ENCODE measurements at regions not wholly inside any gene's neighbourhood (a gene's known extent, or its start where the extent isn't known, plus 50 kb on each side); places are given as distances from the start of the nearest gene placed in this dataset.

DNA sequence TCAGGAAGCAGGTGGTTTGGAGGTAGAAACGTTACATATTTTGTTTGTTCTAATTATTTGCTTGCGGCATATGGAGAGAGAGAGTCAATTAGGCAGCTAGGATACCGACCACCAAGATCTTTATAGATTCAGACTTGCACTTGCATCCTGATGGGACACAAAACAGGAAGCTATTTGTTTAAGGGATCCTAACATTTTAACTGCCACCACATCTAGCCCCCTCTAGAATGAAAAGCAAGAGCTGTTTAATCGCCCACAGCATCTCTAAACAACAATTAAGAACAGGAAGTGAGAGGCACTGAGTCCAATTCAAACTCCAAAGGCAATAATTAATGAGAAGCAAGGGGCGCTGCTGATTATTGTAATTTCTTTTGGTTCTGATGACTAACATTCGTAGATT is 182.0 kb upstream of the LINC00305 start:
- no peak for TF ChIP-seq YY1 (IDR thresholded peaks at IDR 0.05; ENCODE audit: insufficient read depth, insufficient read length)
- no peak for TF ChIP-seq SUZ12 (IDR thresholded peaks at IDR 0.05; ENCODE audit: extremely low read depth, insufficient read depth, insufficient read length)
